Gastroesophageal sphincter (tissue), 3 donors: ENCODE measurements at regions not wholly inside any gene's neighbourhood (a gene's known extent, or its start where the extent isn't known, plus 50 kb on each side); places are given as distances from the start of the nearest gene placed in this dataset.

ENCODE experiments used
- CTCF ChIP-seq, 4 experiments: fragments of 200-600 bp in 2 of 4; fragments of 450-650 bp in 2 of 4; sonication (generic) in 1 of 4; IDR thresholded peaks; one replicate each; pipeline ENCODE4 v1.5.1; 2017 to 2019; ENCODE audit warnings: antibody characterized with exemption in 4 of 4, mild to moderate bottlenecking in 2 of 4, moderate library complexity in 2 of 4
- EP300 ChIP-seq: sonication (generic); formaldehyde crosslinking; IDR thresholded peaks from one replicate; pipeline ENCODE4 v1.6.1; 2017; ENCODE audit warnings: antibody characterized with exemption, mild to moderate bottlenecking
- POLR2A ChIP-seq, 2 donors: fragments of 450-650 bp; IDR thresholded peaks; one replicate each; pipeline ENCODE4 v1.6.1; 2017; ENCODE audit warnings: antibody characterized with exemption in 2 of 2, mild to moderate bottlenecking in 2 of 2, moderate library complexity in 1 of 2
- POLR2AphosphoS5 ChIP-seq: sonication (generic); formaldehyde crosslinking; IDR thresholded peaks from one replicate; pipeline ENCODE4 v1.6.1; 2017; ENCODE audit warnings: antibody characterized with exemption

- no peak for TF ChIP-seq POLR2A (IDR thresholded peaks at IDR 0.05)
- no peak for TF ChIP-seq CTCF (IDR thresholded peaks at IDR 0.05)
- TF ChIP-seq POLR2AphosphoS5: no peak
- no peak for TF ChIP-seq EP300
Measured at GRCh38 chr15:31510057-31510456, 183.4 kb downstream of the KLF13 start.
